Lung (tissue), 11 donors: ENCODE measurements at regions not wholly inside any gene's neighbourhood (a gene's known extent, or its start where the extent isn't known, plus 50 kb on each side); places are given as distances from the start of the nearest gene placed in this dataset.

Experiments
- ATAC-seq: fragments of 200-7000 bp; cut with Tn5 transposase; one replicate; pipeline ENCODE4 v1.9.1; 2020; ENCODE audit warnings: moderate number of reproducible peaks; ENCODE audit not compliant: insufficient read depth, low FRiP score
- DNase-seq, 3 donors: peaks; one replicate each; pipeline ENCODE4 v3.0.0-alpha.2; 2013 to 2017
- H3K27ac ChIP-seq, 2 donors: one replicate each; pipeline ENCODE4 v1.5.1; 2013; ENCODE audit warnings: mild to moderate bottlenecking in 2 of 2, moderate library complexity in 2 of 2, control low read depth in 1 of 2, inconsistent platforms in 1 of 2, low read depth in 1 of 2, low read length in 1 of 2
- H3K27me3 ChIP-seq, 3 donors: one replicate each; pipeline ENCODE4 v1.5.1; 2013; ENCODE audit warnings: low read length in 2 of 3; ENCODE audit not compliant: control insufficient read depth in 3 of 3, insufficient read depth in 3 of 3
- H3K36me3 ChIP-seq, 4 donors: one replicate each; pipeline ENCODE4 v1.5.1; 2013; ENCODE audit warnings: low read length in 4 of 4, mild to moderate bottlenecking in 1 of 4, moderate library complexity in 1 of 4; ENCODE audit not compliant: control insufficient read depth in 4 of 4, insufficient read depth in 4 of 4
- H3K4me1 ChIP-seq, 5 donors: one replicate each; pipeline ENCODE4 v1.5.1; 2013; ENCODE audit warnings: low read length in 5 of 5, mild to moderate bottlenecking in 2 of 5, moderate library complexity in 1 of 5; ENCODE audit not compliant: control insufficient read depth in 5 of 5, insufficient read depth in 5 of 5
- H3K4me3 ChIP-seq: one replicate; pipeline ENCODE4 v1.5.1; 2013; ENCODE audit warnings: mild to moderate bottlenecking, control low read depth, moderate library complexity
- H3K9ac ChIP-seq, 2 donors: one replicate each; pipeline ENCODE4 v1.5.1; 2013; ENCODE audit warnings: low read length in 2 of 2, control low read depth in 1 of 2; ENCODE audit not compliant: insufficient read depth in 1 of 2
- H3K9me3 ChIP-seq, 4 donors: one replicate each; pipeline ENCODE4 v1.5.1; 2013; ENCODE audit warnings: low read length in 3 of 4, mild to moderate bottlenecking in 1 of 4, moderate library complexity in 1 of 4; ENCODE audit not compliant: control insufficient read depth in 4 of 4, insufficient read depth in 3 of 4
- WGBS, 2 donors: extraction: QIAGEN DNeasy Blood & Tissue Kit; methylation state at CpG; one replicate each; pipeline ENCODE4 v1.1.7; 2013; 5-methylcytosine and 5-hydroxymethylcytosine counted together
- TF ChIP-seq, protein P1 (sequence below): IDR thresholded peaks from 2 replicates; pipeline ENCODE4 v1.5.1; 2012; ENCODE audit warnings: mild to moderate bottlenecking; ENCODE audit errors: control extremely low read depth, extremely low read depth
- donor health status: control.
- donor health status: control.
- donor health status: Bipolar disorder and iron deficiency.
- donor health status: healthy.
- donor health status: DM: yes; HTN: yes; CAD: no.

DNA sequence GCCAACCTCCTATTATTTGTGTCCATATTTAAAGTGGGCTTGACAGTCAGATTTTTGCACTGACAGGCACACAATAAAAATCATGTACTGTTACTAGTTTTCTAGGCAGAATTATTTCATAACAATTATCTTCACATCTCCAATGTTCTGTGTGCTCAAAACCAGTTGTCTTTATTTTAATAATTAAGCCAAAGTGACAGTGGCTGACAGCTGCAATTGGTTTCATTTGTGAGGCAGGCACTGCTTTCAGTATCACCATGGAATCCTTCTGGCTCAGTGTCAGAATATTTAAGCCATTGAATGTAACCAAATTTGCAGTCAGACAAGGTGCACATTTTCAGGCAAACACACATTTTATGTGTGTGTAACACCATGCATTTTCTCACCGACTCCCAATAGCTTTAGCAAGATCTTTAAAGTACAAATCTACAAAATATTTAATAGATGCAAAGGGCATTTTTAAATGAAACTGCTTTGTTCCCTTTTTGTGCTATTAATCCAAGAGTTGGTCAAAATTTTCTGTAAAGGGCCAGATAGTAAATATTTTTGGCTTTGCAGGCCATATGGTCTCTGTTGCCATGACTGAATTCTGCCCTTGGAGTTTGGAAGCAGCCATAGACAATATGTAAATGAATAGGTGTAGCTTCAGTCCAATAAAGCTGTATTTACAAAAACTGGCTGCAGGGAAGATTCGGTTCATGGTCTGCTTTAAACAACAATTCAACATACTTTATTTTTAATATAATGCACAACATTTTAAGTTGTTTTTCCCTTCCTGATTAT is 486.0 kb downstream of the KCNJ2 start:
- Histone ChIP-seq H3K27me3 (no peaks in the 10 kb centered on the region), H3K9me3 (no peaks in the 10 kb centered on the region), H3K9ac (no peak overlapping the region), H3K27ac (no peak overlapping the region), H3K4me3 (no peak overlapping the region), H3K4me1 (no peaks in the 10 kb centered on the region), H3K36me3 (no peaks in the 10 kb centered on the region)
- WGBS, 2 donors = 86 to 91% methylated on average over 2 of the region's 2 CpGs
- TF ChIP-seq, protein P1, sequence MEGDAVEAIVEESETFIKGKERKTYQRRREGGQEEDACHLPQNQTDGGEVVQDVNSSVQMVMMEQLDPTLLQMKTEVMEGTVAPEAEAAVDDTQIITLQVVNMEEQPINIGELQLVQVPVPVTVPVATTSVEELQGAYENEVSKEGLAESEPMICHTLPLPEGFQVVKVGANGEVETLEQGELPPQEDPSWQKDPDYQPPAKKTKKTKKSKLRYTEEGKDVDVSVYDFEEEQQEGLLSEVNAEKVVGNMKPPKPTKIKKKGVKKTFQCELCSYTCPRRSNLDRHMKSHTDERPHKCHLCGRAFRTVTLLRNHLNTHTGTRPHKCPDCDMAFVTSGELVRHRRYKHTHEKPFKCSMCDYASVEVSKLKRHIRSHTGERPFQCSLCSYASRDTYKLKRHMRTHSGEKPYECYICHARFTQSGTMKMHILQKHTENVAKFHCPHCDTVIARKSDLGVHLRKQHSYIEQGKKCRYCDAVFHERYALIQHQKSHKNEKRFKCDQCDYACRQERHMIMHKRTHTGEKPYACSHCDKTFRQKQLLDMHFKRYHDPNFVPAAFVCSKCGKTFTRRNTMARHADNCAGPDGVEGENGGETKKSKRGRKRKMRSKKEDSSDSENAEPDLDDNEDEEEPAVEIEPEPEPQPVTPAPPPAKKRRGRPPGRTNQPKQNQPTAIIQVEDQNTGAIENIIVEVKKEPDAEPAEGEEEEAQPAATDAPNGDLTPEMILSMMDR = no peak
- ATAC-seq = no peak
- DNase-seq = no peak

DNA sequence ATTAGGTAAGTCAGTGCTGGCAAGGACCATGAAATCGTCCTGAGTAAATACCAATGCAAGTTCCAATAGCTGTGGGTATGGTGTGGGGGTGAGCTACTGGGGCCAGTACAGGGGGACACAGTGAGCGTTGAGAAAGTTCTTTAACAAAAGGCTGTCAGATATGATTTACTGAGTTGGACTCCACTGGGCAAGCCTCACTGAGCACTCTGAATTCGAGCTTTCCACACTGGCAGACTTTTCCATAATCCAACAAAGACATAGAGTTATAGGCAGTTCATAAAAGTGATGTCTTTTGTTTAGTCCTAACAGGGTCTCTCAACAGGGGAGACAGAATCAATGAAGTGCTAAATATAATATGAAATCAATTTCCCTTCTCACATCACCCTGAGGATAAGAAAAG is 489.0 kb downstream of the KCNJ2 start:
- no peak for ATAC-seq
- TF ChIP-seq, protein P1 = no peak

GRCh38 chr17:70658840-70659239 is 489.5 kb downstream of the KCNJ2 start:
- H3K36me3 ChIP-seq = no peaks in the 10 kb centered on the region
- H3K9ac ChIP-seq = no peak overlapping the region
- no peak for ATAC-seq
- H3K4me3 ChIP-seq = no peak overlapping the region
- no peaks in the 10 kb centered on the region for H3K9me3 ChIP-seq
- TF ChIP-seq, protein P1 = no peak
- H3K27me3 ChIP-seq = no peaks in the 10 kb centered on the region
- 68 to 82% methylated on average over 2 of the region's 2 CpGs for WGBS, 2 donors
- peaks cover 0 to 11% (median 0%) of the 10 kb centered on the region in 5 donors for H3K4me1 ChIP-seq
- DNase-seq = no peak
- no peak overlapping the region for H3K27ac ChIP-seq

More for the DNA sequence above, 489.0 kb downstream of the KCNJ2 start:
- H3K27me3 ChIP-seq = no peaks in the 10 kb centered on the region
- H3K9ac ChIP-seq = no peak overlapping the region
- no peaks in the 10 kb centered on the region for H3K36me3 ChIP-seq
- no peak overlapping the region for H3K27ac ChIP-seq
- no peaks in the 10 kb centered on the region for H3K9me3 ChIP-seq
- DNase-seq = no peak
- H3K4me3 ChIP-seq = no peak overlapping the region
- WGBS, 2 donors = 83 to 85% methylated on average over 3 of the region's 3 CpGs
- peaks cover 0 to 11% (median 0%) of the 10 kb centered on the region in 5 donors for H3K4me1 ChIP-seq
